ENCODE measurements at regions not wholly inside any gene's neighbourhood (a gene's known extent, or its start where the extent isn't known, plus 50 kb on each side); places are given as distances from the start of the nearest gene placed in this dataset.

DNA sequence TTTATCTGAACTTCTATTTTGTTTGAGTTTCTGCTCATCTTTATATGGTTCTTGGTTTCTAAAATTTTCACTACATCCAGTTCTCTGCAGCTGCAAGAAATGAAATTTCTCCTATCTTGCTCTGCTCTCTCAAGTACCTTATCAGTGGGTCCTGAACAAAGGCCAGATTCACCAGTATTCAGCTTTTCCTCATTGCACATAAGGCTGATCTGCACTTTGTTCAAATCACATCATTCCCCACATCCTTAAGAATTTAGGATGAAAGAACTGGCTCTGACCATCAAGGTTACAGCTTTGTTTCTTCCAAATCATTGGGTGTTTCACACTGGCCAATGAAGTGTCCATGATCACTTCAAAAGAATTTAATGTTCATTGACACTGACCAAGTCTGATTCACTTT is 211.4 kb downstream of the GRIN2B start:
- no peak for TF ChIP-seq EZH2phosphoT487 (IDR thresholded peaks at IDR 0.05; ENCODE audit: low read length)
- TF ChIP-seq, protein P1, sequence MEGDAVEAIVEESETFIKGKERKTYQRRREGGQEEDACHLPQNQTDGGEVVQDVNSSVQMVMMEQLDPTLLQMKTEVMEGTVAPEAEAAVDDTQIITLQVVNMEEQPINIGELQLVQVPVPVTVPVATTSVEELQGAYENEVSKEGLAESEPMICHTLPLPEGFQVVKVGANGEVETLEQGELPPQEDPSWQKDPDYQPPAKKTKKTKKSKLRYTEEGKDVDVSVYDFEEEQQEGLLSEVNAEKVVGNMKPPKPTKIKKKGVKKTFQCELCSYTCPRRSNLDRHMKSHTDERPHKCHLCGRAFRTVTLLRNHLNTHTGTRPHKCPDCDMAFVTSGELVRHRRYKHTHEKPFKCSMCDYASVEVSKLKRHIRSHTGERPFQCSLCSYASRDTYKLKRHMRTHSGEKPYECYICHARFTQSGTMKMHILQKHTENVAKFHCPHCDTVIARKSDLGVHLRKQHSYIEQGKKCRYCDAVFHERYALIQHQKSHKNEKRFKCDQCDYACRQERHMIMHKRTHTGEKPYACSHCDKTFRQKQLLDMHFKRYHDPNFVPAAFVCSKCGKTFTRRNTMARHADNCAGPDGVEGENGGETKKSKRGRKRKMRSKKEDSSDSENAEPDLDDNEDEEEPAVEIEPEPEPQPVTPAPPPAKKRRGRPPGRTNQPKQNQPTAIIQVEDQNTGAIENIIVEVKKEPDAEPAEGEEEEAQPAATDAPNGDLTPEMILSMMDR (IDR thresholded peaks at IDR 0.05; ENCODE audit: low read length), result no peak

Data from MM.1S (cell line).